HAP-1 (cell line): ENCODE measurements at regions not wholly inside any gene's neighbourhood (a gene's known extent, or its start where the extent isn't known, plus 50 kb on each side); places are given as distances from the start of the nearest gene placed in this dataset.
A peak's percentile ranks its signal among the peaks of the same experiment; 100 is the strongest.

Source experiments
- DNase-seq, 2 experiments: peaks; one replicate each; pipeline ENCODE4 v3.0.0-alpha.2; 2016 to 2020; ENCODE audit warnings: low spot score in 2 of 2
- H3K27me3 ChIP-seq: fragments of 250-450 bp; sonication (Bioruptor Pico); 2 replicates; pipeline ENCODE4 v1.5.1; 2020; ENCODE audit warnings: low read depth, mild to moderate bottlenecking, moderate library complexity
- H3K36me3 ChIP-seq: fragments of 250-450 bp; sonication (Bioruptor Pico); replicated peaks from 2 replicates; pipeline ENCODE4 v1.5.1; 2020; ENCODE audit warnings: mild to moderate bottlenecking
- H3K4me1 ChIP-seq: fragments of 250-450 bp; sonication (Bioruptor Pico); 2 replicates; pipeline ENCODE4 v1.5.1; 2020; ENCODE audit warnings: mild to moderate bottlenecking
- H3K4me3 ChIP-seq: fragments of 250-450 bp; sonication (Bioruptor Pico); 2 replicates; pipeline ENCODE4 v1.5.1; 2020; ENCODE audit warnings: mild to moderate bottlenecking, moderate library complexity
- H3K9me3 ChIP-seq: fragments of 250-450 bp; sonication (Bioruptor Pico); 2 replicates; pipeline ENCODE4 v1.5.1; 2020; ENCODE audit warnings: mild to moderate bottlenecking, moderate library complexity
- in situ Hi-C: fragments of 300-500 bp; cut with MboI; formaldehyde crosslinking; loops from 3 replicates; pipeline ENCODE4 v1.14.3; 2020; ENCODE audit warnings: low sequenced_read_pairs, inconsistent platforms, mixed read lengths

- no peaks in the 10 kb centered on the region for H3K9me3 ChIP-seq
Measured at GRCh38 chr5:14041528-14042192, 97.2 kb upstream of the DNAH5 start.

GRCh38 chr5:14040542-14040941, 96.1 kb upstream of the DNAH5 start:
- in situ Hi-C loops: no loop called here

More at GRCh38 chr5:14041528-14042192, 97.2 kb upstream of the DNAH5 start:
- Histone ChIP-seq H3K27me3 (no peaks in the 10 kb centered on the region), H3K4me3 (no peak overlapping the region), H3K36me3 (no peaks in the 10 kb centered on the region), H3K4me1 (no peaks in the 10 kb centered on the region; the same call in 1 of the 2 replicates)
- in situ Hi-C loops: no loop called here
- DNase-seq: no peak

GRCh38 chr5:14039576-14039975, 95.1 kb upstream of the DNAH5 start:
- peaks cover 7% of the 10 kb centered on the region for H3K4me1 ChIP-seq
- in situ Hi-C loops: no loop called here
- H3K9me3 ChIP-seq: no peaks in the 10 kb centered on the region
- H3K4me3 ChIP-seq: no peak overlapping the region
- no peaks in the 10 kb centered on the region for H3K27me3 ChIP-seq
- no peaks in the 10 kb centered on the region for H3K36me3 ChIP-seq
- no peak for DNase-seq

More at GRCh38 chr5:14040542-14040941, 96.1 kb upstream of the DNAH5 start:
- H3K4me1 ChIP-seq: peaks cover 7% of the 10 kb centered on the region
- no peaks in the 10 kb centered on the region for H3K9me3 ChIP-seq
- no peaks in the 10 kb centered on the region for H3K36me3 ChIP-seq
- DNase-seq: no peak
- no peak overlapping the region for H3K4me3 ChIP-seq
- H3K27me3 ChIP-seq: no peaks in the 10 kb centered on the region

GRCh38 chr5:14039063-14039462, 94.6 kb upstream of the DNAH5 start:
- no peaks in the 10 kb centered on the region for H3K27me3 ChIP-seq
- no peak overlapping the region for H3K4me3 ChIP-seq
- in situ Hi-C loops: no loop called here
- H3K4me1 ChIP-seq: peaks cover 7% of the 10 kb centered on the region
- DNase-seq: no peak
- H3K9me3 ChIP-seq: no peaks in the 10 kb centered on the region
- H3K36me3 ChIP-seq: no peaks in the 10 kb centered on the region

- H3K4me3 ChIP-seq: no peak overlapping the region
- peaks cover 7% of the 10 kb centered on the region for H3K4me1 ChIP-seq
- in situ Hi-C loops: no loop called here
Measured at GRCh38 chr5:14038341-14038959, 94.0 kb upstream of the DNAH5 start.

GRCh38 chr5:14036947-14037346, 92.5 kb upstream of the DNAH5 start:
- in situ Hi-C loops: no loop called here
- no peaks in the 10 kb centered on the region for H3K27me3 ChIP-seq
- no peaks in the 10 kb centered on the region for H3K36me3 ChIP-seq
- no peak overlapping the region for H3K4me3 ChIP-seq
- peaks cover 7% of the 10 kb centered on the region for H3K4me1 ChIP-seq
- no peaks in the 10 kb centered on the region for H3K9me3 ChIP-seq
- DNase-seq: no peak

More at GRCh38 chr5:14038341-14038959, 94.0 kb upstream of the DNAH5 start:
- DNase-seq: no peak
- no peaks in the 10 kb centered on the region for H3K27me3 ChIP-seq
- no peaks in the 10 kb centered on the region for H3K9me3 ChIP-seq
- no peaks in the 10 kb centered on the region for H3K36me3 ChIP-seq

GRCh38 chr5:14036514-14036913, 92.0 kb upstream of the DNAH5 start:
- Histone ChIP-seq H3K4me1 (peaks cover 7% of the 10 kb centered on the region), H3K27me3 (no peaks in the 10 kb centered on the region), H3K9me3 (no peaks in the 10 kb centered on the region), H3K4me3 (no peak overlapping the region), H3K36me3 (no peaks in the 10 kb centered on the region)
- no peak for DNase-seq
- in situ Hi-C loops: no loop called here

- Histone ChIP-seq H3K4me1 (peaks cover 7% of the 10 kb centered on the region), H3K4me3 (no peak overlapping the region), H3K36me3 (no peaks in the 10 kb centered on the region), H3K27me3 (no peaks in the 10 kb centered on the region), H3K9me3 (no peaks in the 10 kb centered on the region)
- DNase-seq: peak; percentile 27 to 48
- in situ Hi-C loops: no loop called here
Measured at GRCh38 chr5:14035859-14036503, 91.5 kb upstream of the DNAH5 start.

GRCh38 chr5:14034963-14035362, 90.5 kb upstream of the DNAH5 start:
- no peaks in the 10 kb centered on the region for H3K36me3 ChIP-seq
- no peaks in the 10 kb centered on the region for H3K9me3 ChIP-seq
- H3K27me3 ChIP-seq: no peaks in the 10 kb centered on the region
- in situ Hi-C loops: no loop called here
- peaks cover 7% of the 10 kb centered on the region for H3K4me1 ChIP-seq
- DNase-seq: no peak
- H3K4me3 ChIP-seq: no peak overlapping the region

- no peaks in the 10 kb centered on the region; the same call in 1 of the 2 replicates for H3K27me3 ChIP-seq
- H3K36me3 ChIP-seq: no peaks in the 10 kb centered on the region
- in situ Hi-C loops: no loop called here
- no peak for DNase-seq
- peaks cover 7% of the 10 kb centered on the region for H3K4me1 ChIP-seq
- H3K9me3 ChIP-seq: no peaks in the 10 kb centered on the region
- H3K4me3 ChIP-seq: no peak overlapping the region
Measured at GRCh38 chr5:14032918-14033317, 88.4 kb upstream of the DNAH5 start.

GRCh38 chr5:14028938-14029584, 84.6 kb upstream of the DNAH5 start:
- no peak for DNase-seq
- no peaks in the 10 kb centered on the region for H3K4me1 ChIP-seq
- H3K9me3 ChIP-seq: no peaks in the 10 kb centered on the region
- no peaks in the 10 kb centered on the region for H3K36me3 ChIP-seq
- no peaks in the 10 kb centered on the region; the same call in none of the 2 replicates for H3K27me3 ChIP-seq
- in situ Hi-C loops: no loop called here
- H3K4me3 ChIP-seq: no peak overlapping the region

- DNase-seq: no peak
- in situ Hi-C loops: no loop called here
- H3K9me3 ChIP-seq: no peaks in the 10 kb centered on the region
Measured at GRCh38 chr5:14028188-14028587, 83.7 kb upstream of the DNAH5 start.

GRCh38 chr5:14025569-14026286, 81.2 kb upstream of the DNAH5 start:
- no peaks in the 10 kb centered on the region for H3K36me3 ChIP-seq
- no peak overlapping the region for H3K4me3 ChIP-seq
- H3K4me1 ChIP-seq: no peaks in the 10 kb centered on the region
- no peaks in the 10 kb centered on the region for H3K9me3 ChIP-seq
- no peak for DNase-seq
- H3K27me3 ChIP-seq: peaks cover 10% of the 10 kb centered on the region
- in situ Hi-C loops: no loop called here

More at GRCh38 chr5:14028188-14028587, 83.7 kb upstream of the DNAH5 start:
- Histone ChIP-seq H3K4me3 (no peak overlapping the region), H3K27me3 (peaks cover 5% of the 10 kb centered on the region), H3K36me3 (no peaks in the 10 kb centered on the region), H3K4me1 (no peaks in the 10 kb centered on the region)
